H9 (cell line): ENCODE measurements at regions not wholly inside any gene's neighbourhood (a gene's known extent, or its start where the extent isn't known, plus 50 kb on each side); places are given as distances from the start of the nearest gene placed in this dataset.

Source experiments
- DNase-seq: peaks from one replicate; pipeline ENCODE4 v3.0.0-alpha.2; 2017
- H2AFZ ChIP-seq: one replicate; pipeline ENCODE4 v1.6.1; 2013; ENCODE audit warnings: mild to moderate bottlenecking, low read length, control low read depth, moderate library complexity
- H2AK5ac ChIP-seq: 2 replicates; pipeline ENCODE4 v1.6.1; 2013; ENCODE audit warnings: low read length, control low read depth, mixed read lengths; ENCODE audit not compliant: insufficient read length
- H2BK120ac ChIP-seq: one replicate; pipeline ENCODE4 v1.6.1; 2013; ENCODE audit warnings: low read depth, mild to moderate bottlenecking, low read length, control low read depth, inconsistent platforms; ENCODE audit not compliant: poor library complexity, severe bottlenecking
- H2BK12ac ChIP-seq: 2 replicates; pipeline ENCODE4 v1.6.1; 2013; ENCODE audit warnings: low read length, control low read depth, mixed read lengths, low read depth; ENCODE audit not compliant: insufficient read length
- H2BK15ac ChIP-seq: 2 replicates; pipeline ENCODE4 v1.6.1; 2013; ENCODE audit warnings: low read depth, low read length, control low read depth
- H2BK20ac ChIP-seq: one replicate; pipeline ENCODE4 v1.6.1; 2013; ENCODE audit warnings: low read depth, mild to moderate bottlenecking, low read length, control low read depth, inconsistent platforms; ENCODE audit not compliant: poor library complexity, severe bottlenecking
- H2BK5ac ChIP-seq: 2 replicates; pipeline ENCODE4 v1.6.1; 2013; ENCODE audit warnings: low read length, control low read depth, mixed read lengths; ENCODE audit not compliant: insufficient read length
- H3K14ac ChIP-seq: 2 replicates; pipeline ENCODE4 v1.6.1; 2013; ENCODE audit warnings: low read length, control low read depth; ENCODE audit not compliant: insufficient read depth
- H3K18ac ChIP-seq: 2 replicates; pipeline ENCODE4 v1.6.1; 2013; ENCODE audit warnings: low read depth, mild to moderate bottlenecking, mixed read lengths, low read length, control low read depth; ENCODE audit not compliant: insufficient read length
- H3K23ac ChIP-seq: 2 replicates; pipeline ENCODE4 v1.6.1; 2013; ENCODE audit warnings: low read length, control low read depth, mixed read lengths, low read depth; ENCODE audit not compliant: insufficient read length
- H3K23me2 ChIP-seq: 2 replicates; pipeline ENCODE4 v1.6.1; 2013; ENCODE audit warnings: low read depth, mild to moderate bottlenecking, mixed read lengths, low read length, control low read depth; ENCODE audit not compliant: insufficient read length, poor library complexity, severe bottlenecking
- H3K27ac ChIP-seq: 2 replicates; pipeline ENCODE4 v1.5.1; 2013; ENCODE audit warnings: low read length, control low read depth, mixed read lengths, low read depth; ENCODE audit not compliant: insufficient read length
- H3K27me3 ChIP-seq: 2 replicates; pipeline ENCODE4 v1.6.1; 2013; ENCODE audit warnings: low read length, control low read depth, inconsistent platforms; ENCODE audit not compliant: insufficient read depth
- H3K4ac ChIP-seq: 2 replicates; pipeline ENCODE4 v1.6.1; 2013; ENCODE audit warnings: low read depth, mild to moderate bottlenecking, control low read depth, inconsistent platforms, low read length, moderate library complexity
- H3K4me1 ChIP-seq: 2 replicates; pipeline ENCODE4 v1.6.1; 2013; ENCODE audit warnings: low read length, control low read depth, inconsistent platforms; ENCODE audit not compliant: insufficient read depth
- H3K4me2 ChIP-seq: 2 replicates; pipeline ENCODE4 v1.6.1; 2013; ENCODE audit warnings: low read length, control low read depth, mixed read lengths; ENCODE audit not compliant: insufficient read length, insufficient read depth
- H3K56ac ChIP-seq: 2 replicates; pipeline ENCODE4 v1.6.1; 2013; ENCODE audit warnings: low read depth, mild to moderate bottlenecking, mixed read lengths, low read length, control low read depth; ENCODE audit not compliant: insufficient read length
- H3K79me1 ChIP-seq: 2 replicates; pipeline ENCODE4 v1.6.1; 2013; ENCODE audit warnings: low read depth, mild to moderate bottlenecking, moderate library complexity, low read length, control low read depth, inconsistent platforms; ENCODE audit not compliant: insufficient read depth, poor library complexity, severe bottlenecking
- H3K79me2 ChIP-seq: 2 replicates; pipeline ENCODE4 v1.6.1; 2013; ENCODE audit warnings: low read length, control low read depth, inconsistent platforms; ENCODE audit not compliant: insufficient read depth
- H3K9ac ChIP-seq: 2 replicates; pipeline ENCODE4 v1.6.1; 2013; ENCODE audit warnings: low read length, control low read depth, mixed read lengths; ENCODE audit not compliant: insufficient read length; ENCODE audit errors: extremely low read depth
- H3K9me3 ChIP-seq: one replicate; pipeline ENCODE4 v1.6.1; 2013; ENCODE audit warnings: low read depth, low read length, inconsistent platforms; ENCODE audit not compliant: control insufficient read depth
- H3T11ph ChIP-seq: one replicate; pipeline ENCODE4 v1.6.1; 2013; ENCODE audit warnings: mild to moderate bottlenecking, low read length, control low read depth, inconsistent platforms
- H4K20me1 ChIP-seq: one replicate; pipeline ENCODE4 v1.6.1; 2013; ENCODE audit not compliant: control insufficient read depth, insufficient read length, insufficient read depth
- H4K5ac ChIP-seq: 2 replicates; pipeline ENCODE4 v1.6.1; 2013; ENCODE audit warnings: low read depth, mild to moderate bottlenecking, mixed read lengths, low read length, control low read depth; ENCODE audit not compliant: insufficient read length
- H4K8ac ChIP-seq: replicated peaks from 2 replicates; pipeline ENCODE4 v1.6.1; 2013; ENCODE audit warnings: low read length, control low read depth, mixed read lengths, low read depth; ENCODE audit not compliant: insufficient read length
- H4K91ac ChIP-seq: 2 replicates; pipeline ENCODE4 v1.6.1; 2013; ENCODE audit warnings: low read depth, mild to moderate bottlenecking, moderate library complexity, mixed read lengths, low read length, control low read depth; ENCODE audit not compliant: insufficient read length
- H3K27ac Mint-ChIP-seq, 3 experiments: 2 replicates in 2 of 3; 3 replicates in 1 of 3; pipeline ENCODE4 v1.8.0; 2020 to 2021; ENCODE audit warnings: mixed read lengths in 3 of 3, mild to moderate bottlenecking in 1 of 3, moderate library complexity in 1 of 3
- H3K27me3 Mint-ChIP-seq: 2 replicates; pipeline ENCODE4 v1.8.0; 2021; ENCODE audit warnings: low read depth, mild to moderate bottlenecking, moderate library complexity, mixed read lengths
- H3K36me3 Mint-ChIP-seq, 3 experiments: 2 replicates in 2 of 3; 3 replicates in 1 of 3; pipeline ENCODE4 v1.8.0; 2020 to 2021; ENCODE audit warnings: low read depth in 3 of 3, mixed read lengths in 3 of 3; ENCODE audit not compliant: insufficient read depth in 1 of 3
- H3K4me1 Mint-ChIP-seq, 2 experiments: 2 replicates each; pipeline ENCODE4 v1.8.0; 2020; ENCODE audit warnings: mixed read lengths in 2 of 2
- H3K4me3 Mint-ChIP-seq, 2 experiments: 2 replicates in 1 of 2; 3 replicates in 1 of 2; pipeline ENCODE4 v1.8.0; 2020 to 2021; ENCODE audit warnings: mild to moderate bottlenecking in 2 of 2, mixed read lengths in 2 of 2, moderate library complexity in 1 of 2
- H3K9me3 Mint-ChIP-seq, 2 experiments: 2 replicates in 1 of 2; 3 replicates in 1 of 2; pipeline ENCODE4 v1.8.0; 2020; ENCODE audit warnings: mild to moderate bottlenecking in 2 of 2, mixed read lengths in 2 of 2, moderate library complexity in 1 of 2
- CTCF ChIP-seq: fragments of 200-600 bp; sonication (generic); conservative IDR thresholded peaks from 3 replicates; pipeline ENCODE4 v1.8.0; 2021; ENCODE audit warnings: antibody characterized with exemption, mild to moderate bottlenecking
- WGBS: extraction: QIAGEN DNeasy Blood & Tissue Kit; methylation state at CpG from one replicate; pipeline ENCODE4 v1.1.7; 2013; ENCODE audit warnings: missing lambda C conversion rate, low lambda C conversion rate, mixed read lengths; ENCODE audit not compliant: insufficient read length; ENCODE audit errors: extremely low coverage; 5-methylcytosine and 5-hydroxymethylcytosine counted together

GRCh38 chr17:71976011-71976649 is 144.7 kb upstream of the SOX9 start:
- H3K18ac ChIP-seq, result peak overlapping the region; percentile 36
- no peaks in the 10 kb centered on the region for H3K79me1 ChIP-seq
- H3K9ac ChIP-seq, result no peak overlapping the region
- no peak overlapping the region for H3T11ph ChIP-seq
- H2BK5ac ChIP-seq, result no peak overlapping the region
- H3K27ac Mint-ChIP-seq, result no peak overlapping the region
- no peaks in the 10 kb centered on the region for H3K36me3 Mint-ChIP-seq
- no peak overlapping the region for H3K23ac ChIP-seq
- H3K23me2 ChIP-seq, result no peaks in the 10 kb centered on the region
- H3K9me3 ChIP-seq, result no peaks in the 10 kb centered on the region
- no peak overlapping the region for H2BK15ac ChIP-seq
- H3K4me2 ChIP-seq, result no peak overlapping the region
- H3K9me3 Mint-ChIP-seq, result peaks cover 0 to 2% of the 10 kb centered on the region in 2 experiments; a peak in 1 of 5 replicates
- no peak overlapping the region for H3K14ac ChIP-seq
- H2AK5ac ChIP-seq, result no peak overlapping the region
- no peaks in the 10 kb centered on the region for H3K79me2 ChIP-seq
- TF ChIP-seq CTCF, result no peak
- H3K56ac ChIP-seq, result no peak overlapping the region
- H2BK20ac ChIP-seq, result no peak overlapping the region
- H3K27ac ChIP-seq, result no peak overlapping the region
- H3K27me3 Mint-ChIP-seq, result peaks cover 9% of the 10 kb centered on the region
- no peak overlapping the region for H2BK12ac ChIP-seq
- WGBS, result no CpG with 5 or more reads among the region's 15 CpGs
- H3K4me1 Mint-ChIP-seq, result peaks cover 3 to 4% of the 10 kb centered on the region in 2 experiments; a peak in 2 of 4 replicates
- H3K27me3 ChIP-seq, result no peaks in the 10 kb centered on the region
- no peak overlapping the region for H2AFZ ChIP-seq
- no peak overlapping the region for H3K4ac ChIP-seq
- H2BK120ac ChIP-seq, result no peak overlapping the region
- H4K5ac ChIP-seq, result no peak overlapping the region
- H3K4me3 Mint-ChIP-seq, result no peak overlapping the region
- DNase-seq, result peak; percentile 69
- no peak overlapping the region for H4K91ac ChIP-seq
- H4K8ac ChIP-seq, result no peak overlapping the region
- no peaks in the 10 kb centered on the region for H4K20me1 ChIP-seq
- H3K4me1 ChIP-seq, result no peaks in the 10 kb centered on the region
